CD4-positive, alpha-beta T cell (primary cell): ENCODE measurements at regions not wholly inside any gene's neighbourhood (a gene's known extent, or its start where the extent isn't known, plus 50 kb on each side); places are given as distances from the start of the nearest gene placed in this dataset.

Experiments used
- ATAC-seq: fragments of 200-7000 bp; cut with Tn5 transposase; one replicate; pipeline ENCODE4 v1.10.0; 2022; ENCODE audit warnings: mild to moderate bottlenecking; ENCODE audit not compliant: poor library complexity
- CTCF ChIA-PET: fragments of 350-600 bp; sonication (Branson Sonifier 250); formaldehyde crosslinking; loops from one replicate; lab custom pipeline; 2021; ENCODE audit warnings: antibody characterized with exemption, inconsistent platforms; lab: Charles Lee
- POLR2A ChIA-PET: fragments of 350-600 bp; sonication (Branson Sonifier 250); formaldehyde crosslinking; loops from one replicate; lab custom pipeline; 2021; ENCODE audit warnings: antibody characterized with exemption, inconsistent platforms; lab: Charles Lee
- DNase-seq, 14 experiments: peaks; one replicate each; pipeline ENCODE4 v3.0.0-alpha.2; 2013 to 2020; ENCODE audit warnings: mixed read lengths in 2 of 14
- H3K27ac ChIP-seq, 2 donors: one replicate each; pipeline versions ENCODE4 v1.5.1 to v1.7.0; 2013; ENCODE audit warnings: low read length in 2 of 2, low read depth in 1 of 2, mild to moderate bottlenecking in 1 of 2
- H3K27me3 ChIP-seq, 2 experiments: 1 replicate in 1 of 2; 2 replicates in 1 of 2; pipeline versions ENCODE4 v1.6.1 to v1.7.0; 2013; ENCODE audit warnings: low read length in 2 of 2, control low read depth in 1 of 2, mild to moderate bottlenecking in 1 of 2, moderate library complexity in 1 of 2; ENCODE audit not compliant: insufficient read depth in 2 of 2, control insufficient read depth in 1 of 2
- H3K36me3 ChIP-seq: one replicate; pipeline ENCODE4 v1.6.1; 2013; ENCODE audit warnings: low read length, control low read depth; ENCODE audit not compliant: insufficient read depth
- H3K4me1 ChIP-seq: one replicate; pipeline ENCODE4 v1.6.1; 2013; ENCODE audit warnings: low read length, control low read depth; ENCODE audit not compliant: insufficient read depth
- H3K4me3 ChIP-seq: one replicate; pipeline ENCODE4 v1.5.1; 2013; ENCODE audit warnings: mild to moderate bottlenecking, low read length, moderate library complexity
- H3K9me3 ChIP-seq, 2 experiments: 1 replicate in 1 of 2; 2 replicates in 1 of 2; pipeline versions ENCODE4 v1.6.1 to v1.7.0; 2013; ENCODE audit warnings: low read length in 2 of 2, mild to moderate bottlenecking in 2 of 2, control low read depth in 1 of 2, moderate library complexity in 1 of 2; ENCODE audit not compliant: control insufficient read depth in 1 of 2, insufficient read depth in 1 of 2
- H3K27ac Mint-ChIP-seq: one replicate; pipeline ENCODE4 v1.8.0; 2020; ENCODE audit warnings: mixed read lengths
- H3K27me3 Mint-ChIP-seq: one replicate; pipeline ENCODE4 v1.8.0; 2021; ENCODE audit warnings: mixed read lengths
- H3K36me3 Mint-ChIP-seq: one replicate; pipeline ENCODE4 v1.8.0; 2021; ENCODE audit warnings: low read depth, mixed read lengths
- H3K4me1 Mint-ChIP-seq: one replicate; pipeline ENCODE4 v1.8.0; 2021; ENCODE audit warnings: low read depth, mixed read lengths
- H3K4me3 Mint-ChIP-seq: one replicate; pipeline ENCODE4 v1.8.0; 2020; ENCODE audit warnings: mild to moderate bottlenecking, mixed read lengths
- H3K9me3 Mint-ChIP-seq: one replicate; pipeline ENCODE4 v1.8.0; 2020; ENCODE audit warnings: mixed read lengths
- intact Hi-C, 2 experiments: fragments of 100-400 bp; cut with DNase I in 1 of 2; cut with micrococcal nuclease in 1 of 2; formaldehyde crosslinking; loops; one replicate each; pipeline versions ENCODE4 v1.15.1 to v1.9.0; 2023 to 2025; cut with DNase I, micrococcal nuclease
- TF ChIP-seq, protein P1 (sequence below): fragments of 200-600 bp; IDR thresholded peaks from one replicate; pipeline ENCODE4 v1.8.0; 2022; ENCODE audit warnings: antibody characterized with exemption, mild to moderate bottlenecking

GRCh38 chr5:122713041-122713440 lies 61.8 kb upstream of the SNX2 start:
- TF ChIP-seq, protein P1, sequence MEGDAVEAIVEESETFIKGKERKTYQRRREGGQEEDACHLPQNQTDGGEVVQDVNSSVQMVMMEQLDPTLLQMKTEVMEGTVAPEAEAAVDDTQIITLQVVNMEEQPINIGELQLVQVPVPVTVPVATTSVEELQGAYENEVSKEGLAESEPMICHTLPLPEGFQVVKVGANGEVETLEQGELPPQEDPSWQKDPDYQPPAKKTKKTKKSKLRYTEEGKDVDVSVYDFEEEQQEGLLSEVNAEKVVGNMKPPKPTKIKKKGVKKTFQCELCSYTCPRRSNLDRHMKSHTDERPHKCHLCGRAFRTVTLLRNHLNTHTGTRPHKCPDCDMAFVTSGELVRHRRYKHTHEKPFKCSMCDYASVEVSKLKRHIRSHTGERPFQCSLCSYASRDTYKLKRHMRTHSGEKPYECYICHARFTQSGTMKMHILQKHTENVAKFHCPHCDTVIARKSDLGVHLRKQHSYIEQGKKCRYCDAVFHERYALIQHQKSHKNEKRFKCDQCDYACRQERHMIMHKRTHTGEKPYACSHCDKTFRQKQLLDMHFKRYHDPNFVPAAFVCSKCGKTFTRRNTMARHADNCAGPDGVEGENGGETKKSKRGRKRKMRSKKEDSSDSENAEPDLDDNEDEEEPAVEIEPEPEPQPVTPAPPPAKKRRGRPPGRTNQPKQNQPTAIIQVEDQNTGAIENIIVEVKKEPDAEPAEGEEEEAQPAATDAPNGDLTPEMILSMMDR = no peak
- no peak overlapping the region for H3K4me3 ChIP-seq
- CTCF ChIA-PET = no interaction called here
- no peaks in the 10 kb centered on the region for H3K4me1 Mint-ChIP-seq
- no peaks in the 10 kb centered on the region for H3K27me3 ChIP-seq
- H3K4me1 ChIP-seq = no peaks in the 10 kb centered on the region
- H3K4me3 Mint-ChIP-seq = no peak overlapping the region
- ATAC-seq = no peak
- H3K36me3 ChIP-seq = no peaks in the 10 kb centered on the region
- no peak overlapping the region for H3K27ac Mint-ChIP-seq
- H3K9me3 Mint-ChIP-seq = no peaks in the 10 kb centered on the region
- H3K9me3 ChIP-seq = no peaks in the 10 kb centered on the region
- intact Hi-C loops = no loop called here
- no peaks in the 10 kb centered on the region for H3K36me3 Mint-ChIP-seq
- H3K27me3 Mint-ChIP-seq = peaks cover 30% of the 10 kb centered on the region
- no peak overlapping the region for H3K27ac ChIP-seq
- DNase-seq = no peak
- POLR2A ChIA-PET = no interaction called here

DNA sequence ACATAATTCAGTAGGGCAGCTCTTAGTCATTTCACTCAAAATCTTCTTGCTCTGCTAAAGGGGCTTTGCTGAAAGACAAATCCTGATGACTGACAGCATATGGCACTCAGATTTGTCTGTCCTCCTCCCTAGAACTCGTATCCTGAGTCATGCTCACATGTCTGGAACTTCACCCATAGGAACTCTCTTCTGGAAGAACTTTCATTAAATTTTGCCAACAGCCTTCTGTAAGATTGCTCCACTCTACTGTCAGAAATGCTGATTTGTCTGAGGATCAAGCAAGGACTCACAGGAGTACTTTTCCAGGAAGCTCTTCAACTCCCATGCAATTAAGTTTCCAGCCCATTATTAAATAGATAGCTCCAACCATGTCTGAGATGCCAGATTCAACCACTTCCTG lies 59.8 kb upstream of the SNX2 start:
- no peak for ATAC-seq
- H3K27me3 Mint-ChIP-seq = peaks cover 38% of the 10 kb centered on the region
- no peak overlapping the region for H3K4me3 Mint-ChIP-seq
- no peak overlapping the region for H3K27ac ChIP-seq
- no peaks in the 10 kb centered on the region for H3K4me1 ChIP-seq
- no peaks in the 10 kb centered on the region for H3K36me3 ChIP-seq
- no peaks in the 10 kb centered on the region for H3K9me3 Mint-ChIP-seq
- POLR2A ChIA-PET = no interaction called here
- no peaks in the 10 kb centered on the region for H3K27me3 ChIP-seq
- no peak overlapping the region for H3K4me3 ChIP-seq
- no peak for DNase-seq
- no peaks in the 10 kb centered on the region for H3K4me1 Mint-ChIP-seq
- H3K9me3 ChIP-seq = no peaks in the 10 kb centered on the region
- intact Hi-C loops = no loop called here
- no peak overlapping the region for H3K27ac Mint-ChIP-seq
- TF ChIP-seq, protein P1 = no peak
- CTCF ChIA-PET = no interaction called here
- H3K36me3 Mint-ChIP-seq = no peaks in the 10 kb centered on the region

GRCh38 chr5:122718611-122719010 lies 56.3 kb upstream of the SNX2 start:
- H3K27ac ChIP-seq = no peak overlapping the region
- H3K4me1 ChIP-seq = no peaks in the 10 kb centered on the region
- CTCF ChIA-PET = no interaction called here
- Mint-ChIP-seq H3K27ac (no peak overlapping the region), H3K4me1 (no peaks in the 10 kb centered on the region), H3K9me3 (no peaks in the 10 kb centered on the region), H3K27me3 (peaks cover 43% of the 10 kb centered on the region), H3K36me3 (no peaks in the 10 kb centered on the region), H3K4me3 (no peak overlapping the region)
- H3K4me3 ChIP-seq = no peak overlapping the region
- DNase-seq (no peak), ATAC-seq (no peak)
- no peaks in the 10 kb centered on the region for H3K27me3 ChIP-seq
- no peaks in the 10 kb centered on the region for H3K36me3 ChIP-seq
- TF ChIP-seq, protein P1 = no peak
- H3K9me3 ChIP-seq = no peaks in the 10 kb centered on the region
- POLR2A ChIA-PET = no interaction called here
- intact Hi-C loops = no loop called here
